Spleen (tissue), 11 donors: ENCODE measurements at regions not wholly inside any gene's neighbourhood (a gene's known extent, or its start where the extent isn't known, plus 50 kb on each side); places are given as distances from the start of the nearest gene placed in this dataset.

Source experiments
- DNase-seq: peaks from one replicate; pipeline ENCODE4 v3.0.0-alpha.2; 2020
- H3K27ac ChIP-seq, 8 donors: fragments of 200-600 bp; sonication (generic) in 7 of 8; 1 replicate in 4 of 8; 2 replicates in 4 of 8; pipeline versions ENCODE4 v1.5.0 to v1.8.0; 2016 to 2021; ENCODE audit warnings: inconsistent platforms in 4 of 8, mild to moderate bottlenecking in 4 of 8, moderate library complexity in 1 of 8
- H3K27me3 ChIP-seq, 7 donors: fragments of 200-600 bp; sonication (generic) in 6 of 7; replicated peaks in 1 of 7; 1 replicate in 4 of 7; 2 replicates in 3 of 7; pipeline versions ENCODE4 v1.5.0 to v1.8.0; 2016 to 2021; ENCODE audit warnings: inconsistent platforms in 3 of 7, mild to moderate bottlenecking in 1 of 7
- H3K36me3 ChIP-seq, 6 donors: fragments of 200-600 bp; sonication (generic) in 5 of 6; 1 replicate in 4 of 6; 2 replicates in 2 of 6; pipeline versions ENCODE4 v1.5.0 to v1.8.0; 2016 to 2021; ENCODE audit warnings: inconsistent platforms in 2 of 6
- H3K4me1 ChIP-seq, 6 donors: fragments of 200-600 bp; sonication (generic) in 5 of 6; 1 replicate in 3 of 6; 2 replicates in 3 of 6; pipeline versions ENCODE4 v1.5.0 to v1.8.0; 2016 to 2021; ENCODE audit warnings: inconsistent platforms in 3 of 6
- H3K4me3 ChIP-seq, 8 donors: fragments of 200-600 bp; sonication (generic) in 7 of 8; 1 replicate in 4 of 8; 2 replicates in 4 of 8; pipeline versions ENCODE4 v1.5.0 to v1.8.0; 2016 to 2021; ENCODE audit warnings: inconsistent platforms in 4 of 8, mild to moderate bottlenecking in 4 of 8, moderate library complexity in 2 of 8
- H3K9me3 ChIP-seq, 8 donors: fragments of 200-600 bp; sonication (generic) in 7 of 8; 1 replicate in 4 of 8; 2 replicates in 4 of 8; pipeline versions ENCODE4 v1.5.0 to v1.8.0; 2016 to 2021; ENCODE audit warnings: inconsistent platforms in 4 of 8
- CTCF ChIP-seq, 11 experiments: fragments of 200-600 bp in 7 of 11; fragments of 450-650 bp in 4 of 11; sonication (generic) in 4 of 11; IDR thresholded peaks in 8 of 11; conservative IDR thresholded peaks in 3 of 11; 1 replicate in 7 of 11; 2 replicates in 4 of 11; pipeline versions ENCODE4 v1.4.0 to v1.8.0; 2016 to 2021; ENCODE audit warnings: antibody characterized with exemption in 11 of 11, inconsistent platforms in 4 of 11, mild to moderate bottlenecking in 1 of 11
- POLR2A ChIP-seq, 3 donors: fragments of 450-650 bp; IDR thresholded peaks; one replicate each; pipeline ENCODE4 v1.5.1; 2017; ENCODE audit warnings: antibody characterized with exemption in 3 of 3, mild to moderate bottlenecking in 1 of 3
- POLR2AphosphoS5 ChIP-seq, 3 donors: sonication (generic); formaldehyde crosslinking; IDR thresholded peaks; one replicate each; pipeline ENCODE4 v1.5.1; 2017; ENCODE audit warnings: antibody characterized with exemption in 3 of 3
- WGBS, 5 donors: extraction: QIAGEN DNeasy Blood & Tissue Kit in 3 of 5; methylation state at CpG; one replicate each; pipeline versions ENCODE4 v1.1.5 to v1.1.7; 2013 to 2018; 5-methylcytosine and 5-hydroxymethylcytosine counted together
- intact Hi-C: fragments of 100-400 bp; cut with DNase I; formaldehyde crosslinking; loops from one replicate; pipeline ENCODE4 v1.15.0; 2023; ENCODE audit warnings: low total_unique reads
- donor health status: healthy with polysubstance abuse.
- donor health status: DM: no; HTN: no; CAD: no; lungs with moderate emphysema.
- donor health status: DM: no; HTN: no; CAD: no.
- donor health status: Bipolar disorder and iron deficiency.
- donor health status: healthy.
- donor health status: DM: no; HTN: no; CAD: no.
- donor health status: DM: yes; HTN: yes; CAD: no.

GRCh38 chr5:109989161-109989560 is 299.4 kb downstream of the MAN2A1 start:
- Histone ChIP-seq H3K4me3 (no peak overlapping the region), H3K36me3 (no peaks in the 10 kb centered on the region), H3K4me1 (no peaks in the 10 kb centered on the region), H3K27ac (no peak overlapping the region), H3K27me3 (no peaks in the 10 kb centered on the region), H3K9me3 (no peaks in the 10 kb centered on the region)
- TF ChIP-seq CTCF (IDR thresholded peaks at IDR 0.05 in 8 of 11, conservative IDR thresholded peaks at IDR 0.05 in 3 of 11) = no peak
- no peak for TF ChIP-seq POLR2A (IDR thresholded peaks at IDR 0.05)
- TF ChIP-seq POLR2AphosphoS5 (IDR thresholded peaks at IDR 0.05) = no peak
- no peak for DNase-seq
- intact Hi-C loops = no loop called here
- 84 to 93% (median 89%) methylated on average over 7 of the region's 7 CpGs for WGBS, 5 donors

GRCh38 chr5:109989994-109990722 is 300.4 kb downstream of the MAN2A1 start:
- TF ChIP-seq POLR2AphosphoS5 (IDR thresholded peaks at IDR 0.05) (no peak), POLR2A (IDR thresholded peaks at IDR 0.05) (no peak), CTCF (IDR thresholded peaks at IDR 0.05 in 8 of 11, conservative IDR thresholded peaks at IDR 0.05 in 3 of 11) (no peak)
- 86 to 95% (median 92%) methylated on average over 4 of the region's 4 CpGs for WGBS, 5 donors
- H3K9me3 ChIP-seq = no peaks in the 10 kb centered on the region
- H3K36me3 ChIP-seq = no peaks in the 10 kb centered on the region
- H3K4me1 ChIP-seq = no peaks in the 10 kb centered on the region
- no peaks in the 10 kb centered on the region for H3K27me3 ChIP-seq
- intact Hi-C loops = no loop called here
- no peak overlapping the region for H3K4me3 ChIP-seq
- no peak overlapping the region for H3K27ac ChIP-seq
- DNase-seq = no peak

- no peaks in the 10 kb centered on the region for H3K4me1 ChIP-seq
- intact Hi-C loops = no loop called here
- no peak for DNase-seq
- H3K4me3 ChIP-seq = no peak overlapping the region
- no peak overlapping the region for H3K27ac ChIP-seq
- TF ChIP-seq POLR2A (IDR thresholded peaks at IDR 0.05) = no peak
- no peak for TF ChIP-seq POLR2AphosphoS5 (IDR thresholded peaks at IDR 0.05)
- no peak for TF ChIP-seq CTCF (IDR thresholded peaks at IDR 0.05 in 8 of 11, conservative IDR thresholded peaks at IDR 0.05 in 3 of 11)
- H3K9me3 ChIP-seq = no peaks in the 10 kb centered on the region
- H3K36me3 ChIP-seq = no peaks in the 10 kb centered on the region
- no peaks in the 10 kb centered on the region for H3K27me3 ChIP-seq
- 88 to 96% (median 92%) methylated on average over 2 of the region's 2 CpGs for WGBS, 5 donors
Observed at GRCh38 chr5:109990723-109991359, 301.1 kb downstream of the MAN2A1 start.

GRCh38 chr5:109992264-109992915 is 302.7 kb downstream of the MAN2A1 start:
- WGBS, 5 donors = 86 to 94% (median 90%) methylated on average over 9 of the region's 9 CpGs
- TF ChIP-seq POLR2AphosphoS5 (IDR thresholded peaks at IDR 0.05) (no peak), POLR2A (IDR thresholded peaks at IDR 0.05) (no peak), CTCF (IDR thresholded peaks at IDR 0.05 in 8 of 11, conservative IDR thresholded peaks at IDR 0.05 in 3 of 11) (no peak)
- H3K9me3 ChIP-seq = no peaks in the 10 kb centered on the region
- DNase-seq = no peak
- H3K27me3 ChIP-seq = no peaks in the 10 kb centered on the region
- H3K4me3 ChIP-seq = no peak overlapping the region
- intact Hi-C loops = no loop called here
- H3K36me3 ChIP-seq = no peaks in the 10 kb centered on the region
- no peak overlapping the region for H3K27ac ChIP-seq
- H3K4me1 ChIP-seq = no peaks in the 10 kb centered on the region
